ENCODE measurements at regions not wholly inside any gene's neighbourhood (a gene's known extent, or its start where the extent isn't known, plus 50 kb on each side); places are given as distances from the start of the nearest gene placed in this dataset.

DNA sequence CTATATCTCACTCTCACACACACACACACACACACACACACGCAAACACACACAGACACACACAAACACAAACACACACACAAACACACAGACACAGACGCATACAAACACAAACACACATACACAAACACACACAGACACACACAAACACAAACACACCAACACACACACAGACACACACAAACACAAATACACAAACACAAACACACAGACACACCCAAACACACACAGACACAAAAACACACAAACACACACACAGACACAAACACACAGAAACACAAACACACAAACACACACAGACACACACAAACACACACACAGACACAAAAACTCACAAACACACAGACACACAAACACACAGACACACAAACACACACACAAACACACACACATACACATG lies 329.0 kb downstream of the ZNF536 start:
- TF ChIP-seq, protein P1, sequence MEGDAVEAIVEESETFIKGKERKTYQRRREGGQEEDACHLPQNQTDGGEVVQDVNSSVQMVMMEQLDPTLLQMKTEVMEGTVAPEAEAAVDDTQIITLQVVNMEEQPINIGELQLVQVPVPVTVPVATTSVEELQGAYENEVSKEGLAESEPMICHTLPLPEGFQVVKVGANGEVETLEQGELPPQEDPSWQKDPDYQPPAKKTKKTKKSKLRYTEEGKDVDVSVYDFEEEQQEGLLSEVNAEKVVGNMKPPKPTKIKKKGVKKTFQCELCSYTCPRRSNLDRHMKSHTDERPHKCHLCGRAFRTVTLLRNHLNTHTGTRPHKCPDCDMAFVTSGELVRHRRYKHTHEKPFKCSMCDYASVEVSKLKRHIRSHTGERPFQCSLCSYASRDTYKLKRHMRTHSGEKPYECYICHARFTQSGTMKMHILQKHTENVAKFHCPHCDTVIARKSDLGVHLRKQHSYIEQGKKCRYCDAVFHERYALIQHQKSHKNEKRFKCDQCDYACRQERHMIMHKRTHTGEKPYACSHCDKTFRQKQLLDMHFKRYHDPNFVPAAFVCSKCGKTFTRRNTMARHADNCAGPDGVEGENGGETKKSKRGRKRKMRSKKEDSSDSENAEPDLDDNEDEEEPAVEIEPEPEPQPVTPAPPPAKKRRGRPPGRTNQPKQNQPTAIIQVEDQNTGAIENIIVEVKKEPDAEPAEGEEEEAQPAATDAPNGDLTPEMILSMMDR (IDR thresholded peaks at IDR 0.05), result no peak
- TF ChIP-seq POLR2A (IDR thresholded peaks at IDR 0.05), result no peak

Data from gastroesophageal sphincter (tissue), 3 donors.